ENCODE measurements at regions not wholly inside any gene's neighbourhood (a gene's known extent, or its start where the extent isn't known, plus 50 kb on each side); places are given as distances from the start of the nearest gene placed in this dataset.

- Histone ChIP-seq H3K27me3 (no peaks in the 10 kb centered on the region), H3K9ac (no peak overlapping the region), H3K4me3 (peak overlapping the region; percentile 5), H3K4me1 (peaks cover 22% of the 10 kb centered on the region), H2AFZ (replicated peaks) (peak overlapping the region; percentile 73), H3K4me2 (peak overlapping the region; percentile 59), H4K20me1 (ENCODE audit: low read depth) (no peaks in the 10 kb centered on the region), H3K36me3 (no peaks in the 10 kb centered on the region), H3F3A (ENCODE audit: low read depth) (peaks cover 9% of the 10 kb centered on the region), H3K9me3 (ENCODE audit: low read depth) (no peaks in the 10 kb centered on the region), H3K79me2 (ENCODE audit: low read depth) (no peaks in the 10 kb centered on the region), H3K27ac (peak overlapping the region; percentile 73)
- peak; percentile 60 for DNase-seq (ENCODE audit: low spot score)
- Mint-ChIP-seq H3K4me3 (no peak overlapping the region), H3K9me3 (no peaks in the 10 kb centered on the region), H3K36me3 (no peaks in the 10 kb centered on the region), H3K27ac (peak overlapping the region; percentile 42), H3K27me3 (ENCODE audit: insufficient read depth, low read depth) (no peaks in the 10 kb centered on the region), H3K4me1 (peaks cover 9% of the 10 kb centered on the region)
- TF ChIP-seq EZH2 (IDR thresholded peaks at IDR 0.05) (no peak), EZH2phosphoT487 (IDR thresholded peaks at IDR 0.05) (no peak), CTCF (IDR thresholded peaks at IDR 0.05) (no peak)
Measured at GRCh38 chr3:103818800-103819199, 1384.0 kb downstream of the ZPLD1 start.

- Histone ChIP-seq H3K4me2 (no peak overlapping the region), H4K20me1 (ENCODE audit: low read depth) (no peaks in the 10 kb centered on the region), H2AFZ (replicated peaks) (no peak overlapping the region), H3K36me3 (peaks cover 6% of the 10 kb centered on the region), H3K27me3 (no peaks in the 10 kb centered on the region), H3K4me1 (no peaks in the 10 kb centered on the region), H3K9ac (no peak overlapping the region), H3K4me3 (no peak overlapping the region), H3K79me2 (ENCODE audit: low read depth) (no peaks in the 10 kb centered on the region), H3F3A (ENCODE audit: low read depth) (no peaks in the 10 kb centered on the region), H3K9me3 (ENCODE audit: low read depth) (no peaks in the 10 kb centered on the region), H3K27ac (no peak overlapping the region)
- peaks cover 3% of the 10 kb centered on the region for H3K9me3 Mint-ChIP-seq
- TF ChIP-seq CTCF (IDR thresholded peaks at IDR 0.05) (no peak), EZH2phosphoT487 (IDR thresholded peaks at IDR 0.05) (no peak), EZH2 (IDR thresholded peaks at IDR 0.05) (no peak)
- no peaks in the 10 kb centered on the region for H3K36me3 Mint-ChIP-seq
- H3K4me3 Mint-ChIP-seq, result no peak overlapping the region
- H3K4me1 Mint-ChIP-seq, result no peaks in the 10 kb centered on the region
- no peak for DNase-seq (ENCODE audit: low spot score)
- H3K27ac Mint-ChIP-seq, result no peak overlapping the region
- no peaks in the 10 kb centered on the region for H3K27me3 Mint-ChIP-seq (ENCODE audit: insufficient read depth, low read depth)
Measured at GRCh38 chr3:103825586-103825985, 1390.8 kb downstream of the ZPLD1 start.

GRCh38 chr3:103829723-103830326 is 1395.0 kb downstream of the ZPLD1 start:
- no peaks in the 10 kb centered on the region for H3K9me3 ChIP-seq (ENCODE audit: low read depth)
- no peaks in the 10 kb centered on the region for H3K4me1 Mint-ChIP-seq

More at GRCh38 chr3:103829723-103830326, 1395.0 kb downstream of the ZPLD1 start:
- H4K20me1 ChIP-seq (ENCODE audit: low read depth), result no peaks in the 10 kb centered on the region
- no peak for TF ChIP-seq EZH2phosphoT487 (IDR thresholded peaks at IDR 0.05)
- TF ChIP-seq EZH2 (IDR thresholded peaks at IDR 0.05), result no peak
- no peak for TF ChIP-seq CTCF (IDR thresholded peaks at IDR 0.05)
- Mint-ChIP-seq H3K27me3 (ENCODE audit: insufficient read depth, low read depth) (no peaks in the 10 kb centered on the region), H3K4me3 (no peak overlapping the region), H3K27ac (no peak overlapping the region), H3K36me3 (no peaks in the 10 kb centered on the region), H3K9me3 (peaks cover 3% of the 10 kb centered on the region)
- H3F3A ChIP-seq (ENCODE audit: low read depth), result no peaks in the 10 kb centered on the region
- H3K27me3 ChIP-seq, result no peaks in the 10 kb centered on the region
- no peaks in the 10 kb centered on the region for H3K79me2 ChIP-seq (ENCODE audit: low read depth)
- DNase-seq (ENCODE audit: low spot score), result no peak
- no peak overlapping the region for H3K4me2 ChIP-seq
- H3K9ac ChIP-seq, result no peak overlapping the region
- no peak overlapping the region for H3K27ac ChIP-seq
- H3K36me3 ChIP-seq, result peaks cover 6% of the 10 kb centered on the region
- H3K4me1 ChIP-seq, result no peaks in the 10 kb centered on the region
- no peak overlapping the region for H2AFZ ChIP-seq (replicated peaks)
- H3K4me3 ChIP-seq, result no peak overlapping the region

All from neural progenitor cell (in vitro differentiated cells).